Liver (tissue), 8 donors: ENCODE measurements at regions not wholly inside any gene's neighbourhood (a gene's known extent, or its start where the extent isn't known, plus 50 kb on each side); places are given as distances from the start of the nearest gene placed in this dataset.

Experiments
- DNase-seq: peaks from one replicate; pipeline ENCODE4 v3.0.0-alpha.2; 2017; ENCODE audit warnings: low spot score
- H3K27ac ChIP-seq, 2 donors: one replicate each; pipeline ENCODE4 v1.7.0; 2013; ENCODE audit warnings: inconsistent platforms in 2 of 2, low read length in 2 of 2, control low read depth in 1 of 2, low read depth in 1 of 2, mild to moderate bottlenecking in 1 of 2
- H3K27me3 ChIP-seq, 4 donors: one replicate each; pipeline versions ENCODE4 v1.6.1 to v1.7.0; 2013; ENCODE audit warnings: low read length in 3 of 4, inconsistent platforms in 1 of 4, mild to moderate bottlenecking in 1 of 4, moderate library complexity in 1 of 4; ENCODE audit not compliant: control insufficient read depth in 4 of 4, insufficient read depth in 4 of 4
- H3K36me3 ChIP-seq, 4 donors: one replicate each; pipeline versions ENCODE4 v1.6.1 to v1.7.0; 2013; ENCODE audit warnings: low read length in 3 of 4, mild to moderate bottlenecking in 3 of 4, low read depth in 1 of 4, moderate library complexity in 1 of 4; ENCODE audit not compliant: control insufficient read depth in 4 of 4, insufficient read depth in 3 of 4
- H3K4me1 ChIP-seq, 4 donors: one replicate each; pipeline versions ENCODE4 v1.6.1 to v1.7.0; 2013; ENCODE audit warnings: low read length in 3 of 4, mild to moderate bottlenecking in 3 of 4, moderate library complexity in 1 of 4; ENCODE audit not compliant: control insufficient read depth in 4 of 4, insufficient read depth in 4 of 4
- H3K4me3 ChIP-seq, 3 donors: one replicate each; pipeline versions ENCODE4 v1.6.1 to v1.7.0; 2013; ENCODE audit warnings: low read length in 3 of 3, control low read depth in 1 of 3, low read depth in 1 of 3, mild to moderate bottlenecking in 1 of 3
- H3K9ac ChIP-seq, 2 donors: one replicate each; pipeline ENCODE4 v1.7.0; 2013; ENCODE audit warnings: low read length in 2 of 2, mild to moderate bottlenecking in 2 of 2, moderate library complexity in 2 of 2, control low read depth in 1 of 2, low read depth in 1 of 2
- H3K9me3 ChIP-seq, 4 donors: one replicate each; pipeline versions ENCODE4 v1.6.1 to v1.7.0; 2013; ENCODE audit warnings: low read length in 3 of 4; ENCODE audit not compliant: control insufficient read depth in 4 of 4
- ATF3 ChIP-seq: IDR thresholded peaks from 2 replicates; pipeline ENCODE4 v1.6.1; 2016; ENCODE audit warnings: antibody characterized with exemption
- CTCF ChIP-seq: fragments of 150-350 bp; IDR thresholded peaks from 2 replicates; pipeline ENCODE4 v1.5.1; 2017; ENCODE audit warnings: improper control_type of control experiment, low read depth, low read length; ENCODE audit not compliant: missing input control
- EGR1 ChIP-seq, 2 donors: IDR thresholded peaks; 2 replicates each; pipeline ENCODE4 v1.6.1; 2016 to 2018; ENCODE audit warnings: antibody characterized with exemption in 2 of 2, low read depth in 2 of 2
- FOXA1 ChIP-seq: IDR thresholded peaks from 2 replicates; pipeline ENCODE4 v1.6.1; 2016; ENCODE audit warnings: antibody characterized with exemption
- FOXA2 ChIP-seq: IDR thresholded peaks from 2 replicates; pipeline ENCODE4 v1.6.1; 2016; ENCODE audit warnings: antibody characterized with exemption
- GABPA ChIP-seq, 2 donors: IDR thresholded peaks in 1 of 2; conservative IDR thresholded peaks in 1 of 2; 2 replicates each; pipeline ENCODE4 v1.6.1; 2016; ENCODE audit warnings: antibody characterized with exemption in 2 of 2, mild to moderate bottlenecking in 1 of 2, moderate library complexity in 1 of 2
- HNF4A ChIP-seq, 2 donors: conservative IDR thresholded peaks; 2 replicates each; pipeline ENCODE4 v1.6.1; 2016; ENCODE audit warnings: antibody characterized with exemption in 2 of 2, mild to moderate bottlenecking in 2 of 2
- HNF4G ChIP-seq: IDR thresholded peaks from 2 replicates; pipeline ENCODE4 v1.6.1; 2016; ENCODE audit warnings: antibody characterized with exemption
- JUND ChIP-seq, 2 donors: IDR thresholded peaks; 2 replicates each; pipeline ENCODE4 v1.6.1; 2016; ENCODE audit warnings: antibody characterized with exemption in 2 of 2
- MAX ChIP-seq: IDR thresholded peaks from 2 replicates; pipeline ENCODE4 v1.6.1; 2016; ENCODE audit warnings: antibody characterized with exemption
- NR2F2 ChIP-seq: IDR thresholded peaks from 2 replicates; pipeline ENCODE4 v1.6.1; 2016; ENCODE audit warnings: antibody characterized with exemption
- RAD21 ChIP-seq, 2 donors: IDR thresholded peaks; 2 replicates each; pipeline ENCODE4 v1.6.1; 2016; ENCODE audit warnings: antibody characterized with exemption in 2 of 2, mild to moderate bottlenecking in 2 of 2
- REST ChIP-seq: IDR thresholded peaks from 2 replicates; pipeline ENCODE4 v1.6.1; 2016; ENCODE audit warnings: antibody characterized with exemption, mild to moderate bottlenecking
- RXRA ChIP-seq, 2 donors: IDR thresholded peaks; 2 replicates each; pipeline ENCODE4 v1.6.1; 2017 to 2018; ENCODE audit warnings: antibody characterized with exemption in 2 of 2, mild to moderate bottlenecking in 1 of 2
- SP1 ChIP-seq: IDR thresholded peaks from 2 replicates; pipeline ENCODE4 v1.6.1; 2018; ENCODE audit warnings: antibody characterized with exemption, mild to moderate bottlenecking
- TAF1 ChIP-seq: conservative IDR thresholded peaks from 2 replicates; pipeline ENCODE4 v1.6.1; 2016; ENCODE audit warnings: antibody characterized with exemption, mild to moderate bottlenecking
- YY1 ChIP-seq: IDR thresholded peaks from 2 replicates; pipeline ENCODE4 v1.6.1; 2016; ENCODE audit warnings: antibody characterized with exemption, mild to moderate bottlenecking
- ZBTB33 ChIP-seq: IDR thresholded peaks from 2 replicates; pipeline ENCODE4 v1.6.1; 2016; ENCODE audit warnings: antibody characterized with exemption
- WGBS: extraction: QIAGEN DNeasy Blood & Tissue Kit; methylation state at CpG from one replicate; pipeline ENCODE4 v1.1.7; 2013; 5-methylcytosine and 5-hydroxymethylcytosine counted together
- donor health status: healthy.
- donor health status: healthy.
- donor health status: healthy.
- donor health status: healthy.
- donor health status: healthy.

- TF ChIP-seq CTCF (no peak), NR2F2 (no peak), MAX (no peak)
Measured at GRCh38 chr15:77538793-77539497, 93.8 kb downstream of the LINGO1 start (continued).

GRCh38 chr15:77538027-77538451 is 94.7 kb downstream of the LINGO1 start:
- no peak for TF ChIP-seq FOXA2
- no peak for TF ChIP-seq SP1
- no peak for TF ChIP-seq ATF3
- TF ChIP-seq EGR1 (IDR thresholded peaks at IDR 0.05; ENCODE audit: low read depth in 2 of 2) = no peak
- no peak for TF ChIP-seq HNF4G
- no peak for TF ChIP-seq CTCF
- TF ChIP-seq TAF1 = no peak
- TF ChIP-seq JUND (IDR thresholded peaks at IDR 0.05) = no peak
- no peak for TF ChIP-seq MAX
- TF ChIP-seq NR2F2 = no peak
- no peak for TF ChIP-seq ZBTB33
- no peak for TF ChIP-seq RXRA (IDR thresholded peaks at IDR 0.05)
- no peak for TF ChIP-seq HNF4A (conservative IDR thresholded peaks at IDR 0.05)
- no peak for TF ChIP-seq YY1
- TF ChIP-seq GABPA (IDR thresholded peaks at IDR 0.05 in 1 of 2, conservative IDR thresholded peaks at IDR 0.05 in 1 of 2) = no peak
- TF ChIP-seq RAD21 (IDR thresholded peaks at IDR 0.05) = no peak
- TF ChIP-seq FOXA1 = no peak
- TF ChIP-seq REST = no peak
- peaks cover 0 to 4% (median 0%) of the 10 kb centered on the region in 4 donors for H3K27me3 ChIP-seq
- H3K9ac ChIP-seq = no peak overlapping the region
- no peak overlapping the region for H3K4me3 ChIP-seq
- no peak for DNase-seq
- no peak overlapping the region for H3K27ac ChIP-seq
- no peaks in the 10 kb centered on the region for H3K36me3 ChIP-seq
- H3K4me1 ChIP-seq = peaks cover 0 to 5% (median under 1%) of the 10 kb centered on the region in 4 donors
- H3K9me3 ChIP-seq = no peaks in the 10 kb centered on the region
- WGBS = 63% methylated on average over 7 of the region's 7 CpGs
